SU-DHL-6 (cell line): ENCODE measurements at regions not wholly inside any gene's neighbourhood (a gene's known extent, or its start where the extent isn't known, plus 50 kb on each side); places are given as distances from the start of the nearest gene placed in this dataset.

Experiments used
- CTCF ChIP-seq: fragments of 200-600 bp; sonication (generic); IDR thresholded peaks from one replicate; pipeline ENCODE4 v1.5.1; 2017; ENCODE audit warnings: antibody characterized with exemption, mild to moderate bottlenecking, low read length, moderate library complexity; ENCODE audit not compliant: insufficient read depth, poor library complexity, severe bottlenecking
- EZH2phosphoT487 ChIP-seq: fragments of 200-600 bp; sonication (generic), shearing (Covaris generic); conservative IDR thresholded peaks from 2 replicates; pipeline ENCODE4 v1.6.1; 2018; ENCODE audit warnings: mild to moderate bottlenecking, antibody characterized with exemption, low read length, moderate library complexity, mixed read lengths

GRCh38 chr2:120861191-120861575, 125.5 kb downstream of the GLI2 start:
- TF ChIP-seq CTCF = no peak
- no peak for TF ChIP-seq EZH2phosphoT487
